B cell (primary cell): ENCODE measurements at regions not wholly inside any gene's neighbourhood (a gene's known extent, or its start where the extent isn't known, plus 50 kb on each side); places are given as distances from the start of the nearest gene placed in this dataset.

ENCODE experiments used
- ATAC-seq: fragments of 200-7000 bp; cut with Tn5 transposase; one replicate; pipeline ENCODE4 v1.10.0; 2021; ENCODE audit warnings: low read depth, mild to moderate bottlenecking, moderate number of reproducible peaks, moderate library complexity
- CTCF ChIA-PET: fragments of 350-600 bp; sonication (Branson Sonifier 250); formaldehyde crosslinking; loops from one replicate; lab custom pipeline; 2021; ENCODE audit warnings: antibody characterized with exemption, inconsistent platforms; lab: Charles Lee
- POLR2A ChIA-PET: fragments of 350-600 bp; sonication (Branson Sonifier 250); formaldehyde crosslinking; loops from one replicate; lab custom pipeline; 2021; ENCODE audit warnings: antibody characterized with exemption; lab: Charles Lee
- DNase-seq: peaks from one replicate; pipeline ENCODE4 v3.0.0; 2013
- H2AFZ ChIP-seq: 2 replicates; pipeline ENCODE4 v1.6.1; 2012; ENCODE audit warnings: mild to moderate bottlenecking, low read depth, low read length; ENCODE audit not compliant: insufficient read depth, poor library complexity, severe bottlenecking
- H3K27ac ChIP-seq, 2 donors: 1 replicate in 1 of 2; 2 replicates in 1 of 2; pipeline ENCODE4 v1.5.1; 2012 to 2013; ENCODE audit warnings: low read length in 2 of 2, mild to moderate bottlenecking in 2 of 2, moderate library complexity in 1 of 2
- H3K27me3 ChIP-seq, 4 experiments: fragments of 200-600 bp in 1 of 4; sonication (generic) in 1 of 4; replicated peaks in 1 of 4; 1 replicate in 2 of 4; 2 replicates in 2 of 4; pipeline versions ENCODE4 v1.6.1 to v1.7.0; 2013 to 2016; ENCODE audit warnings: low read length in 3 of 4, mild to moderate bottlenecking in 2 of 4, mixed read lengths in 1 of 4, moderate library complexity in 1 of 4; ENCODE audit not compliant: insufficient read depth in 4 of 4, control insufficient read depth in 3 of 4; ENCODE audit errors: control extremely low read depth in 1 of 4
- H3K36me3 ChIP-seq, 2 experiments: replicated peaks in 1 of 2; 1 replicate in 1 of 2; 2 replicates in 1 of 2; pipeline versions ENCODE4 v1.6.1 to v1.7.1; 2013; ENCODE audit warnings: low read length in 1 of 2; ENCODE audit not compliant: insufficient read depth in 2 of 2, control insufficient read depth in 1 of 2; ENCODE audit errors: control extremely low read depth in 1 of 2, extremely low read depth in 1 of 2
- H3K4me1 ChIP-seq, 2 donors: fragments of 200-600 bp in 1 of 2; sonication (generic) in 1 of 2; 1 replicate in 1 of 2; 2 replicates in 1 of 2; pipeline versions ENCODE4 v1.5.1 to v1.6.1; 2013 to 2017; ENCODE audit warnings: low read length in 2 of 2; ENCODE audit not compliant: control insufficient read depth in 2 of 2, insufficient read depth in 2 of 2
- H3K4me2 ChIP-seq: replicated peaks from 2 replicates; pipeline ENCODE3; 2012; ENCODE audit warnings: mild to moderate bottlenecking, low read depth, low read length; ENCODE audit not compliant: poor library complexity, severe bottlenecking
- H3K4me3 ChIP-seq, 5 experiments: fragments of 200-600 bp in 1 of 5; sonication (generic) in 1 of 5; 1 replicate in 3 of 5; 2 replicates in 2 of 5; pipeline versions ENCODE4 v1.5.1 to v1.7.0; 2011 to 2016; ENCODE audit warnings: low read length in 4 of 5, mild to moderate bottlenecking in 4 of 5, low read depth in 2 of 5, control low read depth in 1 of 5, moderate library complexity in 1 of 5; ENCODE audit not compliant: insufficient read depth in 1 of 5; ENCODE audit errors: control extremely low read depth in 1 of 5, extremely low read depth in 1 of 5
- H3K79me2 ChIP-seq: fragments of 200-600 bp; sonication (generic); one replicate; pipeline ENCODE4 v1.6.0; 2016; ENCODE audit warnings: low read length; ENCODE audit not compliant: control insufficient read depth, insufficient read depth
- H3K9ac ChIP-seq: fragments of 200-600 bp; sonication (generic); 2 replicates; pipeline ENCODE4 v1.6.1; 2017; ENCODE audit warnings: mild to moderate bottlenecking, low read length, moderate library complexity
- H3K9me3 ChIP-seq, 3 donors: one replicate each; pipeline versions ENCODE4 v1.6.1 to v1.7.1; 2013; ENCODE audit warnings: low read length in 2 of 3; ENCODE audit not compliant: control insufficient read depth in 2 of 3, insufficient read depth in 1 of 3; ENCODE audit errors: control extremely low read depth in 1 of 3
- H4K20me1 ChIP-seq: 2 replicates; pipeline ENCODE4 v1.6.0; 2012; ENCODE audit warnings: mild to moderate bottlenecking, low read length; ENCODE audit not compliant: insufficient read depth, control insufficient read depth, poor library complexity, severe bottlenecking
- H3K27ac Mint-ChIP-seq: one replicate; pipeline ENCODE4 v1.8.0; 2021; ENCODE audit warnings: mixed read lengths
- H3K27me3 Mint-ChIP-seq: one replicate; pipeline ENCODE4 v1.8.0; 2021; ENCODE audit warnings: mixed read lengths
- H3K4me1 Mint-ChIP-seq: one replicate; pipeline ENCODE4 v1.8.0; 2021; ENCODE audit warnings: mixed read lengths
- H3K4me3 Mint-ChIP-seq: one replicate; pipeline ENCODE4 v1.8.0; 2021; ENCODE audit warnings: mixed read lengths
- H3K9me3 Mint-ChIP-seq: one replicate; pipeline ENCODE4 v1.8.0; 2022; ENCODE audit warnings: mixed read lengths; ENCODE audit not compliant: insufficient read depth
- EZH2 ChIP-seq: IDR thresholded peaks from 2 replicates; pipeline ENCODE4 v1.6.1; 2012; ENCODE audit warnings: borderline replicate concordance, low read depth, mild to moderate bottlenecking, moderate library complexity, low read length; ENCODE audit not compliant: insufficient read depth, poor library complexity, severe bottlenecking
- WGBS: methylation state at CpG from one replicate; pipeline ENCODE4 v1.1.5; 2013; ENCODE audit warnings: missing lambda C conversion rate; ENCODE audit not compliant: insufficient coverage; 5-methylcytosine and 5-hydroxymethylcytosine counted together
- intact Hi-C: fragments of 100-400 bp; cut with micrococcal nuclease; formaldehyde crosslinking; loops from one replicate; pipeline ENCODE4 v1.10.0; 2022
- TF ChIP-seq, protein P1 (sequence below): fragments of 200-600 bp; IDR thresholded peaks from one replicate; pipeline ENCODE4 v1.8.0; 2022; ENCODE audit warnings: antibody characterized with exemption, mild to moderate bottlenecking

DNA sequence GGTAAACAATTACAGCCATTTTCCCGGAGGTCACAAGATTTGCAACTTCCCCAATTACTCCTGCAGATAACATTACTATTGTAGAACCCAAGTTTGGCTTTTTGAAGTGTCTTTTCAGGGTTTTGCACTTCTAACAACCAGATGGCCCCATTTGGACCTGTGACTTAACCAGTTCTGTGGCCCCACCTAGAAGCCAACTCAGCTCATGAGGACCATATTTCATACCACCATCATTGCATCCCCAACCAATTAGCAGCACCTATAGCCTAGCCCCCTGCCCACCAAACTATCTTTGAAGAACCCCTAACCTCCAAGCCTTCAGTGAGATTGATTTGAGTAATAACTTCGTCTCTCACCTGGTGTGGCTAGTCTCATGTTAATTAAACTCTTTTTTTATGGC, 51.3 kb upstream of the WDR11 start:
- H3K79me2 ChIP-seq: no peaks in the 10 kb centered on the region
- no peak for ATAC-seq
- no peak overlapping the region for H2AFZ ChIP-seq

DNA sequence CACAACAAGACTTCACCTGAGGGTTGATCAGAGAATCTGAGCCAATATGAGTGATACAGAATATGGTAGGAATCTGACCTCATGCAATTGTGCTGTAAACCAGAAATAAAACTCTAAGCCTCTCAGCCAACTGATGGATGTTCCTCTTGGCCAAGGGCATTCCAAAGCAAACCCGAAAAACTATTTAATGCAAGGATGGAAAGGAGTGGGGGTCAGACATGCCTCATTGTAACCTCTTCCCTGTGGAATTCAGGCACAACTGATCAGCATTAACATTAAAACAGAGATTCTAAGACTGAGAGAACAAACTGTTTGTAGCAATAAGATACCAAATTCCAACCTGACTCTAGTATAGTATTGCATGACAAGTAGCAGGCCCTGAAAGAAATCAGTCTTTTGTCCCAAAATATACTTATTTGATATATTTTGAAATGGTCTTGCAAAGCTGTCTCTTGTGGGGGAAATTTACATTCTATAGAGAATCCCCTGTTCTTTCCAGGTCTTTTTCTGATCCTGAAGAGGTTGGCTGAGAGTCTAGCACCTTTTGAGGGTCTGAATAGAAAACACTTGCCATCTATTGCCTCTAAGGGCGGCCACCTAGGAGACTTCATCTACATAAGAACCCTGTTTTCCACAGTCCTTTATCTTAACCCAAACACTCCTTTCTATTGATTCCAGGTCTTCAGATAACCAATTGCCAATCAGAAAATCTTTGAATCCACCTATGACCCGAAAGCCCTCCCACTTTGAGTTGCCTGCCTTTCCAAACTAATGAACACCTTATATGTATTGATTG, 50.4 kb upstream of the WDR11 start:
- H3K4me1 Mint-ChIP-seq: no peaks in the 10 kb centered on the region
- DNase-seq (no peak), ATAC-seq (no peak)
- POLR2A ChIA-PET: no interaction called here
- H3K27me3 Mint-ChIP-seq: no peaks in the 10 kb centered on the region
- no peaks in the 10 kb centered on the region for H3K27me3 ChIP-seq
- intact Hi-C loops: no loop called here
- CTCF ChIA-PET: no interaction called here
- no peak overlapping the region for H2AFZ ChIP-seq
- H3K4me2 ChIP-seq: no peak overlapping the region
- no peaks in the 10 kb centered on the region for H3K4me1 ChIP-seq
- 100% methylated on average over 2 of the region's 3 CpGs for WGBS
- H4K20me1 ChIP-seq: no peaks in the 10 kb centered on the region
- H3K27ac Mint-ChIP-seq: no peak overlapping the region
- no peak overlapping the region for H3K9ac ChIP-seq
- no peak overlapping the region for H3K4me3 ChIP-seq
- H3K79me2 ChIP-seq: no peaks in the 10 kb centered on the region
- H3K36me3 ChIP-seq: no peaks in the 10 kb centered on the region
- TF ChIP-seq EZH2: no peak
- TF ChIP-seq, protein P1, sequence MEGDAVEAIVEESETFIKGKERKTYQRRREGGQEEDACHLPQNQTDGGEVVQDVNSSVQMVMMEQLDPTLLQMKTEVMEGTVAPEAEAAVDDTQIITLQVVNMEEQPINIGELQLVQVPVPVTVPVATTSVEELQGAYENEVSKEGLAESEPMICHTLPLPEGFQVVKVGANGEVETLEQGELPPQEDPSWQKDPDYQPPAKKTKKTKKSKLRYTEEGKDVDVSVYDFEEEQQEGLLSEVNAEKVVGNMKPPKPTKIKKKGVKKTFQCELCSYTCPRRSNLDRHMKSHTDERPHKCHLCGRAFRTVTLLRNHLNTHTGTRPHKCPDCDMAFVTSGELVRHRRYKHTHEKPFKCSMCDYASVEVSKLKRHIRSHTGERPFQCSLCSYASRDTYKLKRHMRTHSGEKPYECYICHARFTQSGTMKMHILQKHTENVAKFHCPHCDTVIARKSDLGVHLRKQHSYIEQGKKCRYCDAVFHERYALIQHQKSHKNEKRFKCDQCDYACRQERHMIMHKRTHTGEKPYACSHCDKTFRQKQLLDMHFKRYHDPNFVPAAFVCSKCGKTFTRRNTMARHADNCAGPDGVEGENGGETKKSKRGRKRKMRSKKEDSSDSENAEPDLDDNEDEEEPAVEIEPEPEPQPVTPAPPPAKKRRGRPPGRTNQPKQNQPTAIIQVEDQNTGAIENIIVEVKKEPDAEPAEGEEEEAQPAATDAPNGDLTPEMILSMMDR: no peak
- no peak overlapping the region for H3K4me3 Mint-ChIP-seq
- no peaks in the 10 kb centered on the region for H3K9me3 Mint-ChIP-seq
- H3K27ac ChIP-seq: no peak overlapping the region
- H3K9me3 ChIP-seq: peaks cover 0 to 9% (median 0%) of the 10 kb centered on the region in 3 donors

More for the DNA sequence above, 51.3 kb upstream of the WDR11 start:
- TF ChIP-seq, protein P1: no peak
- no peak for TF ChIP-seq EZH2
- Histone ChIP-seq H3K9ac (no peak overlapping the region), H3K27me3 (no peaks in the 10 kb centered on the region), H3K27ac (no peak overlapping the region), H3K4me2 (no peak overlapping the region), H3K36me3 (no peaks in the 10 kb centered on the region), H3K4me1 (no peaks in the 10 kb centered on the region), H4K20me1 (no peaks in the 10 kb centered on the region), H3K4me3 (no peak overlapping the region), H3K9me3 (peaks cover 0 to 7% (median 0%) of the 10 kb centered on the region in 3 donors)
- CTCF ChIA-PET: no interaction called here
- POLR2A ChIA-PET: no interaction called here
- Mint-ChIP-seq H3K27ac (no peak overlapping the region), H3K4me3 (no peak overlapping the region), H3K4me1 (no peaks in the 10 kb centered on the region), H3K27me3 (no peaks in the 10 kb centered on the region), H3K9me3 (no peaks in the 10 kb centered on the region)
- WGBS: no CpG with 5 or more reads among the region's 2 CpGs
- DNase-seq: no peak
- intact Hi-C loops: no loop called here
